DMS153 treated with DMSO at 0.1 percent for 48 hours (cell line): ENCODE measurements at regions not wholly inside any gene's neighbourhood (a gene's known extent, or its start where the extent isn't known, plus 50 kb on each side); places are given as distances from the start of the nearest gene placed in this dataset.
"Not testable (repeated sequence)": the region's sequence is repeated elsewhere in the genome, so short reads cannot be mapped to it uniquely, and the experiment has no call there.

Experiments
- DNase-seq: peaks from one replicate; lab custom pipeline; 2025; ENCODE audit not compliant: unreplicated experiment; lab: John Stamatoyannopoulos, UW

GRCh38 chr12:107365703-107366102, 272.4 kb upstream of the CRY1 start:
- no peak for DNase-seq

- DNase-seq = no peak
These were observed 273.0 kb upstream of the CRY1 start for GRCh38 chr12:107366322-107366721.

GRCh38 chr12:107368586-107368985, 275.2 kb upstream of the CRY1 start:
- no peak for DNase-seq

GRCh38 chr12:107369006-107369405, 275.7 kb upstream of the CRY1 start:
- no peak for DNase-seq

GRCh38 chr12:107369679-107370078, 276.3 kb upstream of the CRY1 start:
- no peak for DNase-seq

GRCh38 chr12:107372229-107372658, 278.9 kb upstream of the CRY1 start:
- DNase-seq = no peak

GRCh38 chr12:107373238-107373809, 280.0 kb upstream of the CRY1 start:
- no peak for DNase-seq

GRCh38 chr12:107374161-107374840, 281.0 kb upstream of the CRY1 start:
- DNase-seq = no peak

- DNase-seq = no peak
These were observed 281.9 kb upstream of the CRY1 start for GRCh38 chr12:107375231-107375630.

- DNase-seq = no peak
These were observed 284.4 kb upstream of the CRY1 start for GRCh38 chr12:107377596-107378385.

GRCh38 chr12:107378609-107379008, 285.3 kb upstream of the CRY1 start:
- DNase-seq = no peak

GRCh38 chr12:107379142-107379851, 285.9 kb upstream of the CRY1 start:
- not testable (repeated sequence) for DNase-seq

- DNase-seq = peak; percentile 55
These were observed 286.7 kb upstream of the CRY1 start for GRCh38 chr12:107379852-107380567.

GRCh38 chr12:107384645-107385044, 291.3 kb upstream of the CRY1 start:
- no peak for DNase-seq

GRCh38 chr12:107385509-107385908, 292.2 kb upstream of the CRY1 start:
- no peak for DNase-seq

- no peak for DNase-seq
These were observed 293.2 kb upstream of the CRY1 start for GRCh38 chr12:107386569-107386968.

GRCh38 chr12:107388263-107388662, 294.9 kb upstream of the CRY1 start:
- DNase-seq = no peak

- no peak for DNase-seq
These were observed 295.2 kb upstream of the PWP1 start for GRCh38 chr12:107390414-107390813.

- no peak for DNase-seq
These were observed 292.4 kb upstream of the PWP1 start for GRCh38 chr12:107393043-107393717.

- no peak for DNase-seq
These were observed 290.9 kb upstream of the PWP1 start for GRCh38 chr12:107394693-107395092.
